ENCODE measurements at regions not wholly inside any gene's neighbourhood (a gene's known extent, or its start where the extent isn't known, plus 50 kb on each side); places are given as distances from the start of the nearest gene placed in this dataset.

DNA sequence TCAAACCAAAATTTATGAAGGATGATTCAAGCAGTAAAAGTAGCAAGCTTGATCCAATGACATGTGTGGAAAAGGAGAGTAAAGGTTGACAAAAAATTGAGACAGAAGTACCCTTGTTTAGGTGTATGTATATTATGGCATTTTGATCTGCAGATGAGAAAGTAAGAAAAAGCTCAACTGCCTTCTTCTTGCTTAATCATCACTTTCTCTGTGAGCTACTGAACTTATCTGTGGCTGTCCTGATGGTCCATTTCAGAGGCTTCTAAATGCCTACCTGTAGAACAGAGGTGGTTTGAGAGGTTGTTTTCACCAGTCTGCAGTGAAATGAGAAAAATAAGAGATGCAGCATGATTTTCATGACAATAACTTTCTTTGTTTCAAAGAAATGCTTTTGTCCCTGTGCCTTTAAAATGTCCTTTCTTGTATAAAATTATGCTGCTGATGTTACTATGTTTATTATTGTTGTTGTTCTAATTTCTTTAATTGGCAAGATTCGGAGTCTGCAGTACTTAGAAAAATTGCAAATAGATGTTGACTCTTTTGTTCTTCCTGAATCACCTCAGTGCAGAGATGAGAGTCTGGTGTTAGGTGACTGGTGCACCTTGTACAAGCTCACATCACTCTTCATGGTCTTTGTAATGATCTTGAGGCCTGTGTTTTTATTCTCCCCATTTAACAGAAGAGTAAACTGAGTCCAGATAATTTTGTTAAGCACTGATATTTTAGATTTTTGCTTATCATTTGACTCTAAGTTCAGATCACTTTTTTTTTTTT is 821.9 kb downstream of the VRK1 start:
- no peak for DNase-seq

DNA sequence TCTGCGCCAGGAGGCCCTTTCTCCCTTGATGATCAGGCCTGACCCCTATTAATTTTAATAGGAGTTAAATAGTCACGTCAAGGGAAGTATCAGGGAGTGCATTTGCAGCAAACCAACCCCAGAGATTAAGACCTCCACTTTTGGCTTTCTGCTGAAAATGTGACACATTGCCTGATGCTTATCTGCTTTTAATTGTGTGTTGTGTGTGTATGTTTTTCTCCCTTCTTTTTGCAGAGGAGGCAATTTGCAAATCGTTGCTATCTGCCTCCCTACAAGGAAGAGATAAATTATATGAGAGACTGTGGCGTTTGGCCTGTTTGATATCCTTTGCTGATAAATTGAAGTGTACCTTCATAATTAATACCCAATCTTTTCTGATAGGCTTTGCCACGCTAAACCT is 822.9 kb downstream of the VRK1 start:
- no peak for DNase-seq

DNA sequence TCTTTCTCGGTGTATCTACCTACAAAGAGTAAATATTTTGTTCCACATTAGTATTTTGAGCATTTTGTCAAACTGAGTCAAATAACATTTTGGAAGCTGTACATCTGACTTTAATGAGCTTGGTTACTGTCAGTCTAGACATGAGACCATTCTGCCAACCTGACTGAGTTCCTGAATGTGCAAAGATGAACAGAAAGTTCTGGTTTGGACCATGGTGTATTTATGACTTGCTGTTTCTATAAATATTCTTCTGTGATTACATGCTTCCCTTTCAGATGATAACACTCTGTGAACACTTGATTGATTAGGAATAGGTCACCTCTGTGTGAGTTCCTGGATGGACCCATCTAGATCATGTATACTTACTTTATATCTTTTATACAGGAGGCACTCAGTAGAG is 827.8 kb downstream of the VRK1 start:
- no peak for DNase-seq

DNA sequence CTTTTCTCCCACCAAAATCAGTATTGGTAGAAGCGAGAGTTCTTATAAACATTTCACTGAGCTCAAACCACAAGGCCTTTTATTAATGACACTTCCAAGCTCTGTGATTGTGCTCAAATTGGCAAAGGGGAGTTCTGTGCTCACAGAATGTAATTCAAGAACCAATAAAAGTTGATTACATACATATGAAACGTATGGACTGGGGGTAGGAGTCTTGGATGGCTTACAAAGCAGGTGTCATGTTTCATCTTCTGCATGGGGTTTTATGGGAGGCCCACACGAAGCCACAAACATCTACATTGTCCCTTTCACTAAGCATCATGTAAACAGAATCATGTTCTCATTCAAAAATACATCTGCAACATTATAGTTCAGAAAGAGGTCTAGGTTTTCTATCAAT is 828.3 kb downstream of the VRK1 start:
- no peak for DNase-seq

DNA sequence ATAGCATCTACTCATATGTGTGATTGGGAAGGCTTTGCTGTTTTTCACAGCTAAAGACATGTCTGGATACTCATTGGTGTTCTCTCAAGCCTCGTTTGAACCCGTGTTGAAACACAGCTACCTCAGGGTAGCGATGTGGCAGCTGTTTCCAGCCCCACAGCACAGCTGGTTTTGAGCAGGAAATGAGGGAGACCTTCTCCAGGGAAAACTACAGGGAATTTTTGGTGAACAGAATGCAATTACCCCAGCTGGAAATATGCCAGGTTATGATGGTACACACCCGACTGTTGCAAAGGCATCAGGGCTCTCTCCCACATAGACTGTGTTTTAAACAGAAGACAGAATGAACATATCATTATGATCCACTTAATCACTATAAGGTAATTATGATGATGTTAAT is 828.9 kb downstream of the VRK1 start:
- no peak for DNase-seq

DNA sequence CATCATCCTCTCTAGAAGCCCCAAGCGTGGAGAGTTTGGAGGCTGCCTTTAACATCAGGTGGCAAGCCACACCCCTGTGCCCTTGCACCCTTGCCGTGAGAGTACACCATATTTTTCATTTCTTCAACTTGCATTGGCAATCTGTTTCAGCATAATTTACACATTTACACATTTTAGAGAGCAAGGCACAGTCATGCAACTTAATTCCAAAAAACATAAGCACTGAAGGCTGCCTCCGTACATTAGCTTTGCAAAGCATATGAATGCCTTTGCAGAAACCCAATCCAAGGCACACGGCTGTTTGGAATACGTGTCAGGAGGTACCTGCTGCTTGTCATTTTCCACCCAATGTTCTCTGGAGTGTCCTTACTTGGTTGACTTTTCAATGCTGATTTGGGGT is 833.1 kb downstream of the VRK1 start:
- no peak for DNase-seq

DNA sequence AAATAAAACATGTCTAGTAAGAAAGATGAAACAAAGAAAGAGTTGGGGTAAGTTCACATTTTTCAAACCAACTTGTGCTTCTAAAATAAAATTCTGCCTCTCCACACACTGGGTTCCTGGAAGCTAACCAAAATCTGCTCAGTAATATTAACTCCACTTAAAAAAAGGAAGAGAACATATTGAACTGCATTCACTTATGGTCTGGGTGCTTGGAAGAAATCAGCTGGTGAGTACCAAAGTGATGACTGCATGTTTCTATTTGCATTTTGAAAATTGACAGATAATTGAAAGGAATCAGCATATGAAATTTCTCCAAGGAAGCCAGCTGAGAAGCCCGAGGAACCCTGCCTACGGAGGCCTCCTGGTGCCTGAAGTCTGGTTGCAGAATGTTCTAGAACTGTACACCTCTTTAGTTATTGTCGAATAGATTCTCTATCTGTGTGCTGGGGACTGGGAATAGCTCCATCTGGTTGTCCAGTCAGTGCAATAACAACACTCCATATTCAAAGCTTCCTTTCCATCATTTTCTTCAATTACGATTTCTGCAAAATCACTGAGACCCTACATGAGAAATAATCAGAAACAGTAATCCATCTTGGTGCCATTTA is 836.1 kb downstream of the VRK1 start:
- DNase-seq, result no peak

DNA sequence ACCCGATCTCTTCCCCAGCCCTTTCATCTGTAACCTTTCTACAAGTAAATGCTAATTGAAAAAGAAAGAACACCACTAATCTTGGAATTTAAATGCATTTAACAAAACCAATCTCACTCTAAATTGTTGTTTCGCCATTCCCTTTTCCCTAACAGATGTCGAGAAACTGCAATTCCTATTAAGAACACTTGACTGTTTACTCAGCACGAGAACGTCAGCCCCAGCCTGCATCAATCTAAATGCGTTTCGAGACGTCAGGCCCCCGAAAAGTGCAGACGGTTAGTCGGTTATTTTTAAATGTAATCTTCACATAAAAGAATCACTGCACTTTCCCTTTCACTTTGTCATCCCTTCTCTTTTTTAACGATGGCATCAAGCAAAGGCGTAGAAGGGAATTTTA is 837.6 kb downstream of the VRK1 start:
- DNase-seq, result no peak

DNA sequence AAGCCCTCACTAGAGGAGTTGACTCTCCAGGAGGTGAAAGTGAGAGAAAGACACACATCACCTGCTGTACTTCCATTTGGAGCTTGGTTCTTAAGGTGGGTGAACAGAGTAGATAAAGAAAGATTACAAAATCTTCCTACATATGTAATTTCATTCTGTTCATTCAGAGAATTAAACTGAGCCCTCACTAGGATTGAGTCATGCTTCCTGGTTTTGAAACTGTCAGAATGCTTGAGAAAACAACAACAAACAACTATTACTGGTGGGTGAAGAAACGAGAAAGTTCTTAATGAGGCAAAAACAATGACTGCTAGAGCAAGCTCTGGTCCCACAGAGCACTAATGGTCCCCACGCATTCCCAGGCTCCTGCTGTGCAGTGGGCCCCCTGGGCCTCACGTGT is 841.7 kb downstream of the VRK1 start:
- DNase-seq, result no peak

DNA sequence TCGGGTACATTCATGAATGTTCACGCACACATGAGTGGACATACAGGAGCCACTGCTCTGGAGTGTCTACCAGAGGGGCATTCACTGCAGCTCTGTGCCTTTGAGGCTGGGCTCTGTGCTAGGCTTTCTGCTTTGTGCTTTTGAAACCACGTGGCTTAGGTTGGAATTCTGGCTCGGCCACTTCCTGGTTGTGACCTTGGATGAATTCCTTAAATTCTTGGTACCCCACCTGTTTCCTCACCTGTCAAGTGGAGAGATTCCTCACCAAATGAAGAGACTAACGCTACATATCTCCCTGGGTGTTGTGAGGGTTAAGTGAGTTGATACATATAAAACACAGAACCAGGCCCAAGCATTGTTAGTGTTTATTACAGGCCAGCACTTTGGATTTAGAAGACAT is 842.8 kb downstream of the VRK1 start:
- DNase-seq, result no peak

DNA sequence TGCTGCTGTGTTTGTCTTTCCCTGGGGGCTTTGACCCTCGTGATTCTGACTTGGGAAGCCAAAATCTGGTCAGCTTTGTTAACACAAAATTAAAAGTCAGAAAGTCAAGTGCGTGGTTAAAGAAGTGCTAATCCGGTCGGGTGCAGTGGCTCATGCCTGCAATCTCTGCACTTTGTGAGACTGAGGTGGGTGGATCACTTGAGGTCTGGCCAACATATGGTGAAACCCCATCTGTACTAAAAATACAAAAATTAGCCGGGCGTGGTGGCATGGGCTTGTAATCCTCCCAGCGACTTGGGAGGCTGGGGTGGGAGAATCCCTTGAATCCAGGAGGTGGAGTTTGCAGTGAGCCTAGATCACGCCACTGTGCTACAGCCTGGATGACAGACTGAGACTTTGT is 844.6 kb downstream of the VRK1 start:
- no peak for DNase-seq

DNA sequence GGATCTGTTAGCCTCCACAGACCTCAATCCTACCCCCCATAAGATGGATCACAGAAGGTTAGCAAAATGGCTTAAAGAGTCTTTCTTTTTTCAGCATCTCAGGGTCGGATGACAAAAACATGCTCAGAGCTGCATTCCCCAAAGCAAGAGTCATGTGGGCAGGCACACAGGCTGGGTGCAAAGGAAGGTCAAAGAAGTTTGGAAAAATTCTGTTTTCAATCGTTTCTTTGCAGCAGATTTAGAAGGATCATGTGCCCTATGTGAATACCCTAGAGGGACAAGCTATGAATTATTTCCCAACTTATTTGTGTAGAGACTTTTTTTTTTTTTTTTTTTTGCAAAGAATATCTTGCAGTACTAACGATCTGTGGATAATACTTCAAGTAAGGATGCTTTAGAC is 845.4 kb downstream of the VRK1 start:
- no peak for DNase-seq

DNA sequence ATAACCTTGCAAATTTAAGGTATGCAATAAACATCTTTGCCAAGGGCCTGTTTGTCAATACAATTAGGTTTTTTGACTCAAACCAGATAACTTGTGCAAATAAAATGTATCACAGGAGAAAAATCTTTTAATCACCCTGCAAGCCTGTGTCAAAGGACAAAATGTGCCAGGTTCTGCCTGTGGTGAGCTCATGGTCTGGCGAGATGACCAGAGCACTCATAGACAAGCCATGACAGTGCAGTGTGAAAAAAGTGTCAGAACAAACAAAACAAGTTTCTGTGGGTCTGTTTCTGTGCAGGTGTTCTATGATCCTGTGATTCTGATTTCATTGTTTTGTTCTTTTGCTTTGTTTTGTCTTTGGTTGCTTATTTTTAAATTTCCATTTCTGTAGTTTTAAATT is 847.2 kb downstream of the VRK1 start:
- DNase-seq, result no peak

DNA sequence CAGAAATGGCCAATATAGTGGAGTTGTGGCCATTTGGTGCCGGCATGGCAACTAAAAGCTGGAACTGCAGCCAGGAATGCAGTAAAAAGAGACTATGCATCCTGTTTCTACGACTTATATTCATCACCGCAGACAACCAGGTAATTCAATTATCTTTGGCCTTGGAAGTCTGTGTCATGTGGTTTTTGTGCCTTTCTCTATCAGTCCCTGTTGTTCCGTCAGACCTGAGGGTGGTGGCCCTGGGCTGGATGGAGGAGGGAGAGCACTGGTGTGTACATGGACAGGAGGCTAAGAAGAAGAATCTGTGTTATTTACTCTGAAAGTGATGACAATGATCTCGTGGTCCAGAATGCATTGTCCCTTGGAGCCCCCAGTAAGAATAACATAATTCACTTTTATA is 852.6 kb downstream of the VRK1 start:
- DNase-seq, result no peak

DNA sequence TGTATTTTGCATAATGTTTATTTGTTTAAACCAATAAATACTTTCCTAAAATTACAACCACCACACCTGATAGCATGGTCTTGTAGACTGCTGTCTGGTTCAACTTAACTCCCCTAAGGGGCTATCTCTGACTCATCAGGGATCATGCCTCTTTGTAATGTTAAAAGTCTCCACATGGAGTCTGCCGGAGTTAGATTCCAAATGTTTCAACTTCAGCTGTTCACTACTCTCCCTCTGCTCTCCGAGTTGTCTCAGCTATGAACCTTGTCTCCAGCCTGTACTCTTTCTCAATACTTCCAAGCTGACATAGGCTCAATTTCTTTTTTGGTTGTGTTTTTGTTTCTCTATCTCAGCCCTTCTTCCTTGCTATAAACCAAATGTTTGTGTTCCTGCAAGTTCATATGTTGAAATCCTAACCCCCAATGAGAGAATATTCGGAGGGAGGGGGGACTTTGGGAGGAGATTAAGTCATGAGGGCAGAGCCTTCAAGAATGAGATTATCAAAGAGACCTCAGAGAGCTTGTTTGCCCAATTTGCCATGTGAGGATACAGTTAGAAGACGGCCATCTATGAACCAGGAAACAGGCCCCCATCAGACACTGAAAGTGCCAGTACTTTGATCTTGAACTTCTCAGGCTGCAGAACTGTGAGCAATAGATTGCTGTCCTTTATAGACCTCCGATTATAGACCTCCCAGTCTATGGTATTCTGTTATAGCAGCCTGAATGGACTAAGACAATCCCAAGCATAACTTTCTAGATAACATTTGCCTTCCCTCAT is 858.2 kb downstream of the VRK1 start:
- no peak for DNase-seq

DNA sequence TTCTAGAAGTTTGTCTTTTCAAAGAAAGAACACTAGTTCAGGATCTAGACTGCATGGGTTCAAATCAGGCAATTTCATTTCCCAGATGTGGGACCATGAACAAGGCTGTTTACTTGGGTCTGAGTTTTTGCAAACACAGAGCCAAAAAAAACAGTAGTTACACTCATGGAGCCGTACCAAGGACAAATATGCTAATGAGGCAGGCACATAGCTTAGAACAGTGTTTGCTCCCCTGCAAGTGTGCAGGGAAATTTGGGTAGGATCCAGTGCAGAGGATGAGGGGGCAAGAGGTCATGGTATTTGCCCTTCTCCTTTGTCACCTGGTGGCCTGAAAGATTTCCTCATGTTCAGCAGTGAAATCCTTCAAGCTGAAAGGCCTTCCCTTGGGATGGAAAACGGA is 860.4 kb downstream of the VRK1 start:
- no peak for DNase-seq

DNA sequence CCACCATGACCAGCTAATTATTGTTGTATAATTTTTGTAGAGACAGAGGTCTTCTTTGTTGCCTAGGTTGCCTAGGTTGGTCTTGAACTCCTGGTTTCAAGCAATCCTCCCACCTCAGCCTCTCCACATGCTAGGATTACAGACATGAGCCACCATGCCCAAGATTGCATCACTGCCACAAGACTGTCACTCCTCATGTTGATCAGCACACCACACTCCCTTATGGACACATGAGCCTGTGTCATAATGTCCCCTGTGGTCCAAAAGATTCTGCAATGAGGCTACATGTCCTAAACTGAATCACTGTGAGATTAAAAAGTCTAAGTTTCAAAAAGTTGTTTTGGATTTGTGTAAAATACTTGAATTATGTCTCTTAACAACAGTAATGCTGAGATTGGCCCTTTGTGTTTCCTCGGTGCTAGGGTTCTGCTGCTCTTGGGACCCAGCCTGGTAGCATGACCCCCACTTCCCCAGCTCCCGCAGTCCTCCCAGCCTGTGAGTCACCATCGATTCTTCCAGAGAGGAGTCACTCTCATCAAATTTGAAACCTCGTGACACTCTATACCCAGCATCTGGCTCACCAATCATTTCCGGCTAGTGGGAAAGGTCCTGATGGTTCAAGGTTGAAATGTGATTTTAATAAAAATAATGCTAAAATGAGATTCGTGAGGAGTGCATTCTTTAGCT is 890.9 kb downstream of the VRK1 start:
- DNase-seq, result no peak

DNA sequence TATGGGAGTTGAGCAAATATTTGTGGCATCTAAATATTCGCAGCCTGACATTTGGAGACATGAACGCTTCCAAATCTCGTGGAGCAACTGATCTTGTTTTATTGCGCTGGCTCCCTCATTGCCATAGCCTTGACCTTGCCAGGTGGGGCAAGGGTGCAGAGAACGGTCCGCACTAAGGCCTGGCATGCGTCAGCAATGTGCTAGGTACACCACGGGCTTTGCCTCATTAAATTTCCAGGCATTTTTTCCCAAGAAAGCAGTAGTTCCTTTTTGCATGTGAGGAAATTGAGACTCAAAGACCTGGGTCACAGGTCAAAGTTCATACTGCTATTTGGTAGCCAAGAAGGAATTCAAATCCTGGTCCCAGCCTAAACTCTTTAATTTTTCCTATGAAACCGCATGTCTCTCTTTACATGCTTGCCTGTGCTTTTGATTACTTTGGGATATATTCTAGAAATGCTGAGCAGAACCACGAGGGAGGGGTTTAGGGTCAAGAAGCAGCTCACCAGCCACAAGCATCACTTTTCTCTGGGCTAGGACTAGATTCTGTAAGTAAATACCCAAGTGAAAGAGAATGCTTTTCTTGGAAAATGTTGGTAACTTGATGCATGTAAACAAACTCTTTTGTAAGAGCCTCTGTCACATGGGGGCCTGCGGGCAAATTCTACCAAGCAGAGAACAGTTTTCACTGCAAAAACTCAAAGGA is 891.6 kb downstream of the VRK1 start:
- DNase-seq, result no peak

DNA sequence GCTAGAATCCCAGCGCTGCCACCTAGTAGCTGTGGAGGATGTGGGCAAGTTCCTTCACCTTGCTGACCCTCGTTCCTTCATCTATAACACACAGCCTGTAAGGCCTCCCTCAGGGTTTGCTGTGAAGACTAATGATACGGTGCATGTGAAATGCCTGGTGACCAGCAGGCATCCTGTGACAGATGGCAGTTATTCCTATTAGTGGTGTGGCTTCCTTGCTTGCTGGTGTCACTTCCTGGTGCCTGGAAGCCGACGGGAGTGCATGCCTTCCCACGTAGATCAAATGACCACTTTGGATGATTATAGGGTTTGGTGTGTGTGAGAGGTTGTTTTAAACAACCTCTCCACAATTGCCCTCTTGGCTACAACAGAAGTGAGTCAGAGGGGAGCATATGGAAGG is 894.9 kb downstream of the VRK1 start:
- no peak for DNase-seq

DNA sequence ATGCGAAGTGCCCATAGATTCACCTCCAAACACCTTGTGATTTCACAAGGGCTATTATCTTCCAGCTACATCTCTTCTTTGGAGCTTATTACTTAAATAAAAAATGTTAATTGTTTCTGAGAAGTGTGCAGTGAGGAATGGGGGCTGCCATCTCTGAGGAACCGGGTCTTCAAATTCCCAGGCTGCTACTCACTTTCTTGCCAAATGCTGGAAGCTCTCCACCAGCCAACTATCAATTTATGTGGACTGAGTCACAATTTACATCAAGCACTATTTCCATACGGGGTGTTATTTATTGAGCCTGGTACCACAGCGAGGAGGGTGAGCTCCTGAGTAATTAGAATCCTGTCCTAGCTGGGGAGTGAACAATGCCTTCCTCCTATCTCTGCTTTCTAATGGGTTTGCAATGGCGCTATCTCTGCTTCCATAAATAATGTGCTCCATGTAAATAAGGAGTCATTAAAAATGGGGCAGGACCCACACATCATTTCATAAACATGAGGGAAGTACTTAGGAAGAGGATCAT is 898.3 kb downstream of the VRK1 start:
- DNase-seq, result no peak

DNA sequence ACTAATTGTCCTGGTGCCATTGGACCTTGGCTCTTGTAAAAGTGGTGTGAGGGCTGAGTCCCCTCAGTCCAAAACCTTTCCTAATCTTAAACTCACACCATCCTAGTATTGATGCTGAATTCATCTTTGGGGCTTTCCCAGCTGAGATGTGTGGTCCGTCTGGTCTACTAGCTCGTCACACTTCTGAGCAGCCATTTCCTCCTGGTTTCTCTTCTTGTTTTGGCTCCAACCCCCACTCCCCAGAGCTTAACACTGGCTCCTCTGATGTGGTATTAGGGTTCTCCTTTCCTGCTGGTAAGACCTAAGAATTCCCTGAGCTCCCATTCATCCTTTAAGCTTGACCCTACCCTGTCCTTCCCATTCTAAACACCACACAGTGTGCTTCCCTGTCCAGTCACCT is 900.6 kb downstream of the VRK1 start:
- no peak for DNase-seq

DNA sequence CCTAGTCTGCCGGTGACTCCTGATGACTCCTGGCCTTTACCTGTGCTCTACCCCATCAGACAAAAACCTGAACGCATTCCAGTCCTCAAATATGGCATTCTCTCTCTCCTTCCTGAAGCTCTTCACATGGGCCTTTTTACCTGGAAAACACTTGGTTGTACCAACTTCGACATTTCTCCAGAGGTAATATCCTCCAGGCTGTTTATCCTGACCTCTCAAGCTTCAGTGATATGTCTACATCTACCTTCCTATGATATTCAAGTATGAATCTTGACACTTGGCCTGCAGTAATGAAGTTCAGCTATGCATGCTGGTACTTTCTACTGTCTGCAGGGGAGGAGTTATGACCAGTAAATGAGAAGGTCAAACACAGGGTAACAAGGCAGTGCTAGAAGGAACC is 901.8 kb downstream of the VRK1 start:
- DNase-seq, result no peak

Measured in NCI-H2227 treated with DMSO at 0.1 percent for 48 hours (cell line).